GM12865 (cell line): ENCODE measurements at regions not wholly inside any gene's neighbourhood (a gene's known extent, or its start where the extent isn't known, plus 50 kb on each side); places are given as distances from the start of the nearest gene placed in this dataset.

Source experiments
- DNase-seq: peaks from one replicate; pipeline ENCODE4 v3.0.0; 2010; ENCODE audit warnings: low read depth
- H3K4me3 ChIP-seq: 2 replicates; pipeline ENCODE4 v1.5.1; 2011; ENCODE audit warnings: mild to moderate bottlenecking, low read depth, low read length, control low read depth
- CTCF ChIP-seq: IDR thresholded peaks from 2 replicates; pipeline ENCODE4 v1.5.1; 2011; ENCODE audit warnings: low read length, control low read depth, low read depth, inconsistent platforms; ENCODE audit not compliant: insufficient read depth; ENCODE audit errors: missing control alignments

GRCh38 chrX:110421500-110422455, 63.1 kb downstream of the RTL9 start:
- no peak for TF ChIP-seq CTCF
- no peak for DNase-seq
- no peak overlapping the region for H3K4me3 ChIP-seq

GRCh38 chrX:110425222-110426154, 66.8 kb downstream of the RTL9 start:
- TF ChIP-seq CTCF: no peak
- no peak for DNase-seq
- no peak overlapping the region for H3K4me3 ChIP-seq

- H3K4me3 ChIP-seq: no peak overlapping the region
- TF ChIP-seq CTCF: no peak
- DNase-seq: no peak
Measured at GRCh38 chrX:110426155-110426504, 67.5 kb downstream of the RTL9 start.

- H3K4me3 ChIP-seq: no peak overlapping the region
- no peak for TF ChIP-seq CTCF
- DNase-seq: no peak
Measured at GRCh38 chrX:110427076-110427475, 68.4 kb downstream of the RTL9 start.

- TF ChIP-seq CTCF: no peak
- H3K4me3 ChIP-seq: no peak overlapping the region
- DNase-seq: no peak
Measured at GRCh38 chrX:110428144-110428543, 69.5 kb downstream of the RTL9 start.

- no peak for TF ChIP-seq CTCF
- H3K4me3 ChIP-seq: no peak overlapping the region
- DNase-seq: no peak
Measured at GRCh38 chrX:110430293-110431076, 71.8 kb downstream of the RTL9 start.
